ENCODE measurements at regions not wholly inside any gene's neighbourhood (a gene's known extent, or its start where the extent isn't known, plus 50 kb on each side); places are given as distances from the start of the nearest gene placed in this dataset.

GRCh38 chr7:136293272-136293671 is 316.1 kb upstream of the MTPN start:
- TF ChIP-seq EZH2 (IDR thresholded peaks at IDR 0.05; ENCODE audit: low read depth) (no peak), CTCF (conservative IDR thresholded peaks at IDR 0.05) (no peak)

All from PC-9 (cell line).